ENCODE measurements at regions not wholly inside any gene's neighbourhood (a gene's known extent, or its start where the extent isn't known, plus 50 kb on each side); places are given as distances from the start of the nearest gene placed in this dataset.

GRCh38 chr13:106213028-106213757 lies 322.3 kb downstream of the EFNB2 start:
- Histone ChIP-seq H3K27ac (no peak overlapping the region), H3K4me3 (ENCODE audit: low read depth, low read length) (no peak overlapping the region), H3K9me3 (ENCODE audit: severe bottlenecking) (no peaks in the 10 kb centered on the region), H3K36me3 (no peaks in the 10 kb centered on the region), H3K27me3 (ENCODE audit: insufficient read depth, low read depth, severe bottlenecking) (peaks cover 7% of the 10 kb centered on the region)
- DNase-seq: no peak
- no peak for TF ChIP-seq CTCF (IDR thresholded peaks at IDR 0.05; ENCODE audit: low read depth, low read length)

- H3K36me3 ChIP-seq: no peaks in the 10 kb centered on the region
- no peak for TF ChIP-seq CTCF (IDR thresholded peaks at IDR 0.05; ENCODE audit: low read depth, low read length)
- DNase-seq: no peak
- peaks cover 8% of the 10 kb centered on the region for H3K27me3 ChIP-seq (ENCODE audit: insufficient read depth, low read depth, severe bottlenecking)
- H3K4me3 ChIP-seq (ENCODE audit: low read depth, low read length): no peak overlapping the region
- H3K27ac ChIP-seq: no peak overlapping the region
- H3K9me3 ChIP-seq (ENCODE audit: severe bottlenecking): no peaks in the 10 kb centered on the region
These were observed 323.0 kb downstream of the EFNB2 start for GRCh38 chr13:106212386-106213010.

GRCh38 chr13:106210324-106210723 lies 325.1 kb downstream of the EFNB2 start:
- Histone ChIP-seq H3K36me3 (no peaks in the 10 kb centered on the region), H3K27me3 (ENCODE audit: insufficient read depth, low read depth, severe bottlenecking) (peaks cover 21% of the 10 kb centered on the region), H3K27ac (no peak overlapping the region), H3K4me3 (ENCODE audit: low read depth, low read length) (no peak overlapping the region), H3K9me3 (ENCODE audit: severe bottlenecking) (no peaks in the 10 kb centered on the region)
- no peak for TF ChIP-seq CTCF (IDR thresholded peaks at IDR 0.05; ENCODE audit: low read depth, low read length)
- no peak for DNase-seq

- TF ChIP-seq CTCF (IDR thresholded peaks at IDR 0.05; ENCODE audit: low read depth, low read length): no peak
- no peak overlapping the region for H3K27ac ChIP-seq
- no peak overlapping the region for H3K4me3 ChIP-seq (ENCODE audit: low read depth, low read length)
- H3K9me3 ChIP-seq (ENCODE audit: severe bottlenecking): no peaks in the 10 kb centered on the region
- DNase-seq: no peak
- H3K27me3 ChIP-seq (ENCODE audit: insufficient read depth, low read depth, severe bottlenecking): peaks cover 34% of the 10 kb centered on the region
- no peaks in the 10 kb centered on the region for H3K36me3 ChIP-seq
These were observed 329.6 kb downstream of the EFNB2 start for GRCh38 chr13:106205871-106206270.

- no peak overlapping the region for H3K4me3 ChIP-seq (ENCODE audit: low read depth, low read length)
- no peak for DNase-seq
- H3K9me3 ChIP-seq (ENCODE audit: severe bottlenecking): no peaks in the 10 kb centered on the region
- TF ChIP-seq CTCF (IDR thresholded peaks at IDR 0.05; ENCODE audit: low read depth, low read length): no peak
- no peaks in the 10 kb centered on the region for H3K36me3 ChIP-seq
- H3K27ac ChIP-seq: no peak overlapping the region
- peaks cover 16% of the 10 kb centered on the region for H3K27me3 ChIP-seq (ENCODE audit: insufficient read depth, low read depth, severe bottlenecking)
These were observed 338.0 kb downstream of the EFNB2 start for GRCh38 chr13:106197496-106197895.
